ENCODE measurements at regions not wholly inside any gene's neighbourhood (a gene's known extent, or its start where the extent isn't known, plus 50 kb on each side); places are given as distances from the start of the nearest gene placed in this dataset.

DNA sequence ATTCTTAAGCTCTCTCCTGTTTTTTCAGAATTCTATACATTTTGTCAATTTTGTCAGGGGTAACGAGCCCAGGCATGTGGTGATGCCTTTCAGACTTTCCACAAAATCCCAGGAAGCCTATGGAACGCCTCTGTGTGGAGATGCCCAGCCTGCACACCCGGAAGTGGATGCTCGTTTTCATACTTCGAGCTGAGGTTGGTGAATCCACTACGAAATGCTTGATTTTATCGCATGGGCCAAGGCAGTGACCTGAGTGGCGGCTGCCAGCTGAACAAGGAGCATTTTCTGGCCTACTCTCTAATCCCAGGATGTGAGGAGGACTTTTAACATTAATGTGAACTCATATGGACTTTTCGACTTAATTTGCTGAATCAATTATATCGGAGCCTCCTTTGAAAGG lies 426.7 kb upstream of the B3GAT1 start:
- no peaks in the 10 kb centered on the region for H3K4me1 ChIP-seq (ENCODE audit: insufficient read depth, poor library complexity, severe bottlenecking)
- DNase-seq (ENCODE audit: low spot score): no peak
- H3K27me3 ChIP-seq (ENCODE audit: insufficient read depth, poor library complexity, severe bottlenecking): peaks cover 6% of the 10 kb centered on the region
- no peaks in the 10 kb centered on the region for H3K9me3 ChIP-seq (ENCODE audit: severe bottlenecking)
- no peak overlapping the region for H3K27ac ChIP-seq (ENCODE audit: poor library complexity, severe bottlenecking)
- no peak for ATAC-seq (ENCODE audit: low read depth)
- TF ChIP-seq, protein P1, sequence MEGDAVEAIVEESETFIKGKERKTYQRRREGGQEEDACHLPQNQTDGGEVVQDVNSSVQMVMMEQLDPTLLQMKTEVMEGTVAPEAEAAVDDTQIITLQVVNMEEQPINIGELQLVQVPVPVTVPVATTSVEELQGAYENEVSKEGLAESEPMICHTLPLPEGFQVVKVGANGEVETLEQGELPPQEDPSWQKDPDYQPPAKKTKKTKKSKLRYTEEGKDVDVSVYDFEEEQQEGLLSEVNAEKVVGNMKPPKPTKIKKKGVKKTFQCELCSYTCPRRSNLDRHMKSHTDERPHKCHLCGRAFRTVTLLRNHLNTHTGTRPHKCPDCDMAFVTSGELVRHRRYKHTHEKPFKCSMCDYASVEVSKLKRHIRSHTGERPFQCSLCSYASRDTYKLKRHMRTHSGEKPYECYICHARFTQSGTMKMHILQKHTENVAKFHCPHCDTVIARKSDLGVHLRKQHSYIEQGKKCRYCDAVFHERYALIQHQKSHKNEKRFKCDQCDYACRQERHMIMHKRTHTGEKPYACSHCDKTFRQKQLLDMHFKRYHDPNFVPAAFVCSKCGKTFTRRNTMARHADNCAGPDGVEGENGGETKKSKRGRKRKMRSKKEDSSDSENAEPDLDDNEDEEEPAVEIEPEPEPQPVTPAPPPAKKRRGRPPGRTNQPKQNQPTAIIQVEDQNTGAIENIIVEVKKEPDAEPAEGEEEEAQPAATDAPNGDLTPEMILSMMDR (IDR thresholded peaks at IDR 0.05; ENCODE audit: poor library complexity, severe bottlenecking): no peak
- H3K36me3 ChIP-seq (ENCODE audit: low read depth): no peaks in the 10 kb centered on the region
- no peak overlapping the region for H3K4me3 ChIP-seq (ENCODE audit: severe bottlenecking)

DNA sequence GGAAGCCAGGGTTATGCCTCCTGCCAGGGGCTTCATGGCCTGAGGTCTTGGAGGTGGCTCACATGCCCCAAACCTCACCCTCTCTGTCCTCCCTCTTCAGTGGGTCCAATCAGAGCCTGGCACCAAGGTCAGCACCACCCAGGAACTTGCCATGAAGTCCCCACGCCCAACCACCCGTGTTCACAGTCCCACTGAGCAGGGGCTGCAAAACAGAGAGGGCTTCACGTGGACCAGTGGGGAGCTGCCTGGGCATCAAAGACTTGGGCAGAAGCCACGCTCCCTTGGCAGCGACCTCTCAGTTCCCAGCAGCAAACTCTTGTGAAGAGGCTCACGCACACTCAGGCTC lies 425.8 kb upstream of the B3GAT1 start:
- H3K36me3 ChIP-seq (ENCODE audit: low read depth): no peaks in the 10 kb centered on the region
- TF ChIP-seq, protein P1 (IDR thresholded peaks at IDR 0.05; ENCODE audit: poor library complexity, severe bottlenecking): no peak
- ATAC-seq (ENCODE audit: low read depth) (no peak), DNase-seq (ENCODE audit: low spot score) (no peak)
- H3K27ac ChIP-seq (ENCODE audit: poor library complexity, severe bottlenecking): no peak overlapping the region
- H3K9me3 ChIP-seq (ENCODE audit: severe bottlenecking): no peaks in the 10 kb centered on the region
- H3K27me3 ChIP-seq (ENCODE audit: insufficient read depth, poor library complexity, severe bottlenecking): peaks cover 6% of the 10 kb centered on the region
- no peak overlapping the region for H3K4me3 ChIP-seq (ENCODE audit: severe bottlenecking)
- H3K4me1 ChIP-seq (ENCODE audit: insufficient read depth, poor library complexity, severe bottlenecking): no peaks in the 10 kb centered on the region

DNA sequence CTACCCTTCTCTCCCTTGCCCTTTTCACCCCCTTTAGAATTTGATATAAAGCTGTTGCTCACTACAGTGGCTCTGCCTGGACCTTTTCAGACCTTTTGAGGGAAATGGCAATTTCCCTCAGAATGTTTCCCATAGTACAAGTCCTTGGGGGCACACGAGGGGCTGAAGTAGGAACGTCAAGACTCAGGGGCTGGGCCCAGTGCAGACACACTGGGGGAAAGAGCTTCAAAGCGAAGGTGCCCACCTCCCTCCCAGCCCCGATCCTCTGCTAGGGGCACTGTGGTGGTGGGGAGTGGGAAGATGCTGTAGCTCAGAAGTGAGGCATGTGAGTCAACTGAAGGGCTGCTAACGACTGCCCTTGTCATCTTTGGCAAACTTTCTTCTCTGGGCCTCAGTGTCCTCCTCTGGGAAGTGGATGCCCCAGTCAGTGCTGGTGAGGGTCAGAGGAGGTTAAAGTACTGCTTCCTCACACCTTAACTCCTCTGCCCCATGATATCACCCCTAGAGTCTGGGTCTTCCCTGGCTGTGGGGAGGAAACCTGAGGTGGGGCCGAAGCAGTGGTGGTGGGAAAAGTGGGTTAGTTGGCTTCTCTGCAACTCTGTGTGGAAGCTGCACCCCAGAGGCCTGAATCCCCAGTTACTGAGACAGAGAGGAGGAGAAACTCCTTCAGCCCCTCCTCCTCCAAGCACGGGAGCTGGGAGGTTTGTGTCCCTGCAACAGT lies 425.3 kb upstream of the B3GAT1 start:
- no peak for ATAC-seq (ENCODE audit: low read depth)

DNA sequence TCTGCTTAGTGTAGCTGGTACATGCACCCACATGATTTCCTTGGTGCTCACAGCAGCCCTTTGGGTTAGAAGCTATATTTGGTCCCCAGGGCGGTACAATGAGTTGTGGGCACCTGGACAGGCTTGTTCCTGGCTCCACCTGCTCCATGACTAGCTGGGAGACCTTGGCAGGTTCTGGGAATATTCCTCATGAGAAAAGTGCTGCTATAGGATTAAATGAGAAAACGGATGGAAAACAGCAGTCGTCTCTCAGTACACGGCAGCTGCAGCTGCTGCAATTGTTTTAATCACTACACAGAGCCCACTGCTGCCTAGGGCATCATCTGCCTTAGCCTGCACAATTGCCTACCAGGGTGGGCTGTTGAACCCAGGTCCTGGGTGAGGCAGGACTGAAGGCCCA lies 424.5 kb upstream of the B3GAT1 start:
- H3K27me3 ChIP-seq (ENCODE audit: insufficient read depth, poor library complexity, severe bottlenecking): peaks cover 6% of the 10 kb centered on the region

More for the DNA sequence above, 425.3 kb upstream of the B3GAT1 start:
- H3K4me1 ChIP-seq (ENCODE audit: insufficient read depth, poor library complexity, severe bottlenecking): no peaks in the 10 kb centered on the region
- DNase-seq (ENCODE audit: low spot score): no peak
- H3K9me3 ChIP-seq (ENCODE audit: severe bottlenecking): no peaks in the 10 kb centered on the region
- H3K4me3 ChIP-seq (ENCODE audit: severe bottlenecking): no peak overlapping the region
- H3K36me3 ChIP-seq (ENCODE audit: low read depth): no peaks in the 10 kb centered on the region
- TF ChIP-seq, protein P1 (IDR thresholded peaks at IDR 0.05; ENCODE audit: poor library complexity, severe bottlenecking): no peak
- peaks cover 6% of the 10 kb centered on the region for H3K27me3 ChIP-seq (ENCODE audit: insufficient read depth, poor library complexity, severe bottlenecking)
- no peak overlapping the region for H3K27ac ChIP-seq (ENCODE audit: poor library complexity, severe bottlenecking)

DNA sequence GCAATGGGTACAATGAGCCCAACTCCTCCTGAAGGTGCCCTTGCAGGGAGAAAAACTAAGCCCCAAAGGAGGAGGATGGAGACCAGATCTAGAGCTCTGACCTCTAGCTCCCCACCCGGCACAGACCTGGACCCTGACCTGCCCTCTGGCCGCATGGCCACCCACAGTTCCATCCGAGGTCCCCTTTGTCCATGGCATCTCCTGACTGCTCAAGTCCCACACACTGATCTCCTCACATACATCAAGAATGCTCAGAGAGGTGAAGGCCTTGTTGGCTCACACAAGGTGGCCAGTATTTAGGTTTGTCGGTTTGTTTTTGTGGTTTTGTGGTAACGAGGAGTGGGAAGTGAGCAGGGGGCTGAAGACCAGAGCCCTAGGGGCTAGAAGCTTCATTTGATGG lies 423.5 kb upstream of the B3GAT1 start:
- no peak for DNase-seq (ENCODE audit: low spot score)
- no peak for ATAC-seq (ENCODE audit: low read depth)
- no peak overlapping the region for H3K4me3 ChIP-seq (ENCODE audit: severe bottlenecking)

More for the DNA sequence above, 424.5 kb upstream of the B3GAT1 start:
- TF ChIP-seq, protein P1 (IDR thresholded peaks at IDR 0.05; ENCODE audit: poor library complexity, severe bottlenecking): no peak
- H3K4me1 ChIP-seq (ENCODE audit: insufficient read depth, poor library complexity, severe bottlenecking): no peaks in the 10 kb centered on the region
- H3K4me3 ChIP-seq (ENCODE audit: severe bottlenecking): no peak overlapping the region
- no peak for DNase-seq (ENCODE audit: low spot score)
- no peaks in the 10 kb centered on the region for H3K9me3 ChIP-seq (ENCODE audit: severe bottlenecking)
- H3K36me3 ChIP-seq (ENCODE audit: low read depth): no peaks in the 10 kb centered on the region
- ATAC-seq (ENCODE audit: low read depth): no peak
- no peak overlapping the region for H3K27ac ChIP-seq (ENCODE audit: poor library complexity, severe bottlenecking)

More for the DNA sequence above, 423.5 kb upstream of the B3GAT1 start:
- TF ChIP-seq, protein P1 (IDR thresholded peaks at IDR 0.05; ENCODE audit: poor library complexity, severe bottlenecking): no peak
- no peak overlapping the region for H3K27ac ChIP-seq (ENCODE audit: poor library complexity, severe bottlenecking)
- H3K27me3 ChIP-seq (ENCODE audit: insufficient read depth, poor library complexity, severe bottlenecking): no peaks in the 10 kb centered on the region
- no peaks in the 10 kb centered on the region for H3K9me3 ChIP-seq (ENCODE audit: severe bottlenecking)
- no peaks in the 10 kb centered on the region for H3K36me3 ChIP-seq (ENCODE audit: low read depth)
- H3K4me1 ChIP-seq (ENCODE audit: insufficient read depth, poor library complexity, severe bottlenecking): no peaks in the 10 kb centered on the region
